Activated naive CD8-positive, alpha-beta T cell treated with anti-CD3 and anti-CD28 coated beads for 36 hours (primary cell): ENCODE measurements at regions not wholly inside any gene's neighbourhood (a gene's known extent, or its start where the extent isn't known, plus 50 kb on each side); places are given as distances from the start of the nearest gene placed in this dataset.

Experiments used
- DNase-seq: peaks from one replicate; pipeline ENCODE4 v3.0.0; 2021
- H3K27ac Mint-ChIP-seq: one replicate; pipeline ENCODE4 v1.8.0; 2022; ENCODE audit warnings: mild to moderate bottlenecking, moderate library complexity, mixed read lengths
- H3K27me3 Mint-ChIP-seq: one replicate; pipeline ENCODE4 v1.8.0; 2022; ENCODE audit warnings: mild to moderate bottlenecking, mixed read lengths
- H3K36me3 Mint-ChIP-seq: one replicate; pipeline ENCODE4 v1.8.0; 2021; ENCODE audit warnings: mild to moderate bottlenecking, mixed read lengths
- H3K4me1 Mint-ChIP-seq: one replicate; pipeline ENCODE4 v1.8.0; 2021; ENCODE audit warnings: mixed read lengths
- H3K4me3 Mint-ChIP-seq: one replicate; pipeline ENCODE4 v1.8.0; 2022; ENCODE audit warnings: mild to moderate bottlenecking, moderate library complexity, mixed read lengths
- H3K9me3 Mint-ChIP-seq: one replicate; pipeline ENCODE4 v1.8.0; 2022; ENCODE audit warnings: mixed read lengths

GRCh38 chr18:37672932-37673595 lies 107.5 kb upstream of the CELF4 start:
- no peaks in the 10 kb centered on the region for H3K36me3 Mint-ChIP-seq
- H3K9me3 Mint-ChIP-seq, result peaks cover 2% of the 10 kb centered on the region
- no peaks in the 10 kb centered on the region for H3K4me1 Mint-ChIP-seq
- no peaks in the 10 kb centered on the region for H3K27me3 Mint-ChIP-seq
- H3K4me3 Mint-ChIP-seq, result no peak overlapping the region
- DNase-seq, result no peak
- H3K27ac Mint-ChIP-seq, result no peak overlapping the region

DNA sequence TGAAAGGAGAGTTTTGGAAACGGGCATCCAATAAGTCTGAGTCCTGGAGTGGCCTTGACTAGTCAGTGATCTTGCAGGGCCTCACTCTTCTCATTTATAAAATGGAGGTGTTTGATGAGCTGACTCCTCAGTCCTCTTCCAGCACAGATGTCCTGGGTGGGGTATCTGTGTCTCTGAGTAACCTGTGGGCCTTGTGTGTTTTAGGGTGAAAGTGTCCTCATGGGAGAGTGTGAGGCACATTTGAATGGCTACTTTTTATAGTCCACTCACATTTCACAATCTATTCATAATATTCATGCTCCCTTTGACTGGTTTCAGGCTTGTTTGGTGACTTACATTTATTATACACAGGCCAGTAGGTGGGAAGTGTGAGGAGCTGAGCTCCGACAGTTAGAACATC lies 106.4 kb upstream of the CELF4 start:
- Mint-ChIP-seq H3K9me3 (peaks cover 2% of the 10 kb centered on the region), H3K36me3 (no peaks in the 10 kb centered on the region), H3K27ac (no peak overlapping the region), H3K27me3 (no peaks in the 10 kb centered on the region), H3K4me1 (no peaks in the 10 kb centered on the region), H3K4me3 (no peak overlapping the region)
- no peak for DNase-seq

DNA sequence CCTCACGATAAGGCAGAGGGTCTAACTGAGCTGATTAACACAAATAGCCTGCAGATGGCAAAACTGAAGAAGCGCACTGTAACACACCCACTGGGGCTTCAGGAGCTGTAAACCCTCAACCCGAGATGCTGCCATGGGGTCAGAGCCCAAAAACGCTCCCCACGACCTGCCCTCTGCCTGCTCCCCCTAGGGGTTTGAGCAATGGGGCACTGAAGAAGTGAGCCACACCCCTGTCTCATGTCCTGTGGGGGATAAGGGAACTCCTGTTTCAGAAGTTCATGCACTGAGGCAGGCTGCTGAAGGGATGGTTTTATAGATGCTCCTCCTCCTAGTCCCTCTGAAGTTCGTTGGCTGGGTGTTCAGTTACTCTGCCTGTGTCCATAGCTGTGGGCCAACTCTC lies 105.9 kb upstream of the CELF4 start:
- Mint-ChIP-seq H3K27me3 (no peaks in the 10 kb centered on the region), H3K4me3 (no peak overlapping the region), H3K36me3 (no peaks in the 10 kb centered on the region), H3K4me1 (no peaks in the 10 kb centered on the region), H3K27ac (no peak overlapping the region), H3K9me3 (peaks cover 2% of the 10 kb centered on the region)
- DNase-seq, result no peak

DNA sequence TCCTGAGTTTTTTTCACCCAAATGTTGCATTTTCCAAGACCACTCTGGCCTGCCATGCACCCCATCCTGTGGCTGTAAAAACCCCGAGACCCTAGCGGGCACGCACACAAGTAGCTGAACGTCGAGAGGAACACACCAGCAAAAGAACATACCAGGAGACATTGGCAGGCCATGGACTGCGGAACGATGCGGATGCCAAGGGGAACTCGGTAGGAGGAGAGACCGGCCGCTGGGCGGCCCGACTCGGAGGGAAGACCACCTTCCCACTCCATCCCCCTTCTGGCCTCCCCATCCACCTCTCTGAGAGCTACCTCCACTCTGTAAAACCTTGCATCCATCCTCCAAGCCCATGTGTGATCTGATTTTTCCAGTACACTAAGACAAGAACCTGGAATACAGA lies 105.5 kb upstream of the CELF4 start:
- no peak overlapping the region for H3K27ac Mint-ChIP-seq
- no peaks in the 10 kb centered on the region for H3K4me1 Mint-ChIP-seq
- no peak for DNase-seq
- no peaks in the 10 kb centered on the region for H3K36me3 Mint-ChIP-seq
- H3K27me3 Mint-ChIP-seq, result no peaks in the 10 kb centered on the region
- peaks cover 2% of the 10 kb centered on the region for H3K9me3 Mint-ChIP-seq
- no peak overlapping the region for H3K4me3 Mint-ChIP-seq

GRCh38 chr18:37669991-37670534 lies 104.5 kb upstream of the CELF4 start:
- Mint-ChIP-seq H3K4me3 (no peak overlapping the region), H3K9me3 (no peaks in the 10 kb centered on the region), H3K36me3 (no peaks in the 10 kb centered on the region), H3K4me1 (no peaks in the 10 kb centered on the region), H3K27ac (no peak overlapping the region), H3K27me3 (no peaks in the 10 kb centered on the region)
- no peak for DNase-seq

GRCh38 chr18:37668971-37669747 lies 103.6 kb upstream of the CELF4 start:
- no peaks in the 10 kb centered on the region for H3K36me3 Mint-ChIP-seq
- H3K27ac Mint-ChIP-seq, result no peak overlapping the region
- H3K9me3 Mint-ChIP-seq, result no peaks in the 10 kb centered on the region
- no peak overlapping the region for H3K4me3 Mint-ChIP-seq
- no peaks in the 10 kb centered on the region for H3K4me1 Mint-ChIP-seq
- no peaks in the 10 kb centered on the region for H3K27me3 Mint-ChIP-seq
- no peak for DNase-seq

DNA sequence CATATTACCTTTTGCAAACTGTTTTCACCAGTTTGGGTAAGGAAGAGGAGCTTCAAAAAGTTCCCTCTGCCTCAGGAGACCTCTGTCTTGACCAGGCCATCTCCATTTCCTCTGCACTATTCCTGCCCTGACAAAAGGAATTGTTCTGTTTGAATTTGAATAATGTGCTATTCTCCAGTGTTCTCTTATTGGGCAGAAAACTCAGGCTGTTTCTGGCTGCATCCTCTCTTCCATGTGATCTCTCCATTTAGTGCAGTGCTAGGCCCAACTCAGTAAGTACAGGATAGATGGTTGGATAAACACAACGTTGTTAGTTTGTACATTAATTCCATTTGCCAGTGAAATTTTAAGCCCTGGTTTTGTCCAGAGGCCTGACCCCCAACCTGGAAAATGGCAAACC lies 102.2 kb upstream of the CELF4 start:
- DNase-seq, result no peak
- no peaks in the 10 kb centered on the region for H3K27me3 Mint-ChIP-seq

DNA sequence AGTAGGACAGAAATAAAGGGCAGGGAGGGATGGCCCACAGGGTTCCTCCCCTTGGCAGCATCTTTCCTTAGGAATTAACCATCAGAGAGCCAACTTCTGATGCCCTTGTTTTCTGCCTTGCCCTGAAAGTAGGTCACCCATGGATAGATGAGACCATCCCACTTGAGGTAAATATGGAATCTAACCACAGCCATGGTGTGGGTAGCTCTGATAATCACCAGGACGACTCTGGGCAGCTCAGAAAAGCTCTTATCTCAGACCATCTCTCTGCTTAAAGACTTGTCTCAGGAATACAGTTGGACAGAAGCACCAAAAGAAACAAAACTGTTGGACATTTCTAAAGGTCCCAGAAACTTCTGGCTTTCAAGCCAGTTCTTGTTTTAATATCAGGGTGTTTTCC lies 101.4 kb upstream of the CELF4 start:
- no peaks in the 10 kb centered on the region for H3K4me1 Mint-ChIP-seq
- H3K27ac Mint-ChIP-seq, result no peak overlapping the region

More for the DNA sequence above, 102.2 kb upstream of the CELF4 start:
- H3K4me1 Mint-ChIP-seq, result no peaks in the 10 kb centered on the region
- no peaks in the 10 kb centered on the region for H3K9me3 Mint-ChIP-seq
- no peak overlapping the region for H3K4me3 Mint-ChIP-seq
- H3K27ac Mint-ChIP-seq, result no peak overlapping the region
- H3K36me3 Mint-ChIP-seq, result no peaks in the 10 kb centered on the region

GRCh38 chr18:37666451-37666850 lies 100.9 kb upstream of the CELF4 start:
- Mint-ChIP-seq H3K27ac (no peak overlapping the region), H3K27me3 (no peaks in the 10 kb centered on the region), H3K9me3 (no peaks in the 10 kb centered on the region), H3K36me3 (no peaks in the 10 kb centered on the region), H3K4me3 (no peak overlapping the region), H3K4me1 (no peaks in the 10 kb centered on the region)
- DNase-seq, result no peak

More for the DNA sequence above, 101.4 kb upstream of the CELF4 start:
- Mint-ChIP-seq H3K9me3 (no peaks in the 10 kb centered on the region), H3K27me3 (no peaks in the 10 kb centered on the region), H3K4me3 (no peak overlapping the region), H3K36me3 (no peaks in the 10 kb centered on the region)
- DNase-seq, result no peak

- Mint-ChIP-seq H3K27ac (no peak overlapping the region), H3K9me3 (no peaks in the 10 kb centered on the region), H3K27me3 (no peaks in the 10 kb centered on the region), H3K4me3 (no peak overlapping the region), H3K36me3 (no peaks in the 10 kb centered on the region), H3K4me1 (no peaks in the 10 kb centered on the region)
- no peak for DNase-seq
Observed at GRCh38 chr18:37665346-37665745, 99.7 kb upstream of the CELF4 start.

- H3K4me3 Mint-ChIP-seq, result no peak overlapping the region
Observed at GRCh38 chr18:37663446-37663845, 97.8 kb upstream of the CELF4 start.

DNA sequence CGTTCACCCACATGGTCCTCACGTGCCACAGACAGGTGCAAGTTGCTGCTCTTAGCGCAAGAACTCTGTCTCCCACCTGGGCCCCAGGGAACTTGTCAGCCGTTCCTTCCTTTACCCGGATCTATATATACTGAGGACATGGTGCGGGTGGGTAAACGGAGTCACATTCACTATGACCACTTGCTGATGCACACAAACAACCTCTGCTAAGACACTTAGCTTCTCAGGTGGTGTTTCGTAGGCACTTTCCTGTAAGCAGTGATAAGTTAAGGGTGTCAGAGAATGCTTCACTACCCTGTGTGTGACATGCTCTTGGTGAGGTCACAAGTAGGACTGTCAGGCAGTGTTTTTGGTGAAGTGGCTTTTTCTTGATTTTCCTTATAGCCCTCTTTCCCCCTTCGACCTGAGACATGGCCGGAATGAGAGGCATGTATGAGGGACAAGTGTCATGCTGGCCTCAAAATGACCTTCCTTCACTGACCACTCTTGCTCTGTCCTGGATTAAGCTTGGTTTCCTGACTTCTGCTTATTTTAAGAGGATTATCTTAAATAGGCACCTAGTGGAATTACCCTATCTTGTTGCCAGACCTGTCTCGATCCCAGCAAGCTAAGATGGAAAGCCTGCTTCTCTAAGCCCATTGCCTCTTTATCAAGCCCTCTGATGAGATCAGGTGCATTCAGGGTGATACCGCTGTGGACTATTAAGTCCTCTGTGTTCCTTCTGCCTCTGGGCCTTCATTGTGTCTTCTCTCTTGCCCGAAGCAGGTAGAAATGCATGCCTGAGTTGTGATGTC lies 97.1 kb upstream of the CELF4 start:
- no peaks in the 10 kb centered on the region for H3K4me1 Mint-ChIP-seq
- no peaks in the 10 kb centered on the region for H3K9me3 Mint-ChIP-seq
- H3K4me3 Mint-ChIP-seq, result no peak overlapping the region
- no peak for DNase-seq
- no peaks in the 10 kb centered on the region for H3K27me3 Mint-ChIP-seq
- no peaks in the 10 kb centered on the region for H3K36me3 Mint-ChIP-seq
- H3K27ac Mint-ChIP-seq, result no peak overlapping the region

More at GRCh38 chr18:37663446-37663845, 97.8 kb upstream of the CELF4 start:
- Mint-ChIP-seq H3K4me1 (no peaks in the 10 kb centered on the region), H3K9me3 (no peaks in the 10 kb centered on the region), H3K36me3 (no peaks in the 10 kb centered on the region), H3K27ac (no peak overlapping the region), H3K27me3 (no peaks in the 10 kb centered on the region)
- no peak for DNase-seq

GRCh38 chr18:37662099-37662498 lies 96.5 kb upstream of the CELF4 start:
- Mint-ChIP-seq H3K36me3 (no peaks in the 10 kb centered on the region), H3K27me3 (no peaks in the 10 kb centered on the region), H3K4me3 (no peak overlapping the region), H3K9me3 (no peaks in the 10 kb centered on the region), H3K4me1 (no peaks in the 10 kb centered on the region), H3K27ac (no peak overlapping the region)
- no peak for DNase-seq

- Mint-ChIP-seq H3K4me1 (no peaks in the 10 kb centered on the region), H3K27me3 (no peaks in the 10 kb centered on the region), H3K4me3 (no peak overlapping the region), H3K36me3 (no peaks in the 10 kb centered on the region), H3K27ac (no peak overlapping the region), H3K9me3 (no peaks in the 10 kb centered on the region)
- DNase-seq, result no peak
Observed at GRCh38 chr18:37661478-37661877, 95.9 kb upstream of the CELF4 start.

DNA sequence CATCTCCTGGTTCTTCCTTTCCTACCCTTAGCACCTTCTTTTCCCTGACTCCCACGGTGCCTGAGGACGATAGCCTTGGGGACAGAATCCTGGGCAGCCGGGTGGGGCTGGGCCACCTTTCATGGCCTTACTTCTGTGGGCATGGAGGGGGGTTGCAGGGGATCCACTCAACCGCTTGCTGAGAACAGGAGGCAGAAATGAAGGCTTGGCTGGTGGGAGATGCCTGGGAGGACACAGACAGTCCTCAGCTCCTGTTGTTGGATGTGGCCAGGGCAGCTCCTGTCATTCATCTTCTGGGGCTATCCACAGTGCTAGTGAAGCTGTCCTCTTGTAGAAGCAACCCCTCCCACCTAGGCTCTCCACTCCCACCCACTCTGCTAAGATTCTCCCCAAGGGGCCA lies 95.5 kb upstream of the CELF4 start:
- Mint-ChIP-seq H3K9me3 (no peaks in the 10 kb centered on the region), H3K27ac (no peak overlapping the region), H3K36me3 (no peaks in the 10 kb centered on the region), H3K4me3 (no peak overlapping the region), H3K27me3 (no peaks in the 10 kb centered on the region), H3K4me1 (no peaks in the 10 kb centered on the region)
- DNase-seq, result no peak
